ELF-1 (cell line): ENCODE measurements at regions not wholly inside any gene's neighbourhood (a gene's known extent, or its start where the extent isn't known, plus 50 kb on each side); places are given as distances from the start of the nearest gene placed in this dataset.
A peak's percentile ranks its signal among the peaks of the same experiment; 100 is the strongest.
"Not testable (repeated sequence)": the region's sequence is repeated elsewhere in the genome, so short reads cannot be mapped to it uniquely, and the experiment has no call there.

ENCODE experiments used
- DNase-seq: peaks from one replicate; pipeline ENCODE4 v3.0.0-alpha.2; 2016; ENCODE audit warnings: low read depth, low spot score

GRCh38 chr5:99906776-99907175, 628.4 kb upstream of the FAM174A start:
- DNase-seq, result no peak

GRCh38 chr5:99901972-99902371, 633.2 kb upstream of the FAM174A start:
- DNase-seq, result no peak

- DNase-seq, result no peak
Observed at GRCh38 chr5:99900302-99900852, 634.8 kb upstream of the FAM174A start.

GRCh38 chr5:99879791-99880511, 655.2 kb upstream of the FAM174A start:
- DNase-seq, result no peak

- no peak for DNase-seq
Observed at GRCh38 chr5:99878830-99879229, 656.3 kb upstream of the FAM174A start.

GRCh38 chr5:99866740-99867139, 668.4 kb upstream of the FAM174A start:
- DNase-seq, result no peak

GRCh38 chr5:99865159-99865558, 670.0 kb upstream of the FAM174A start:
- DNase-seq, result no peak

- no peak for DNase-seq
Observed at GRCh38 chr5:99835791-99836190, 699.4 kb upstream of the FAM174A start.

GRCh38 chr5:99827136-99827535, 708.0 kb upstream of the FAM174A start:
- no peak for DNase-seq

- DNase-seq, result no peak
Observed at GRCh38 chr5:99817796-99818195, 717.4 kb upstream of the FAM174A start.

GRCh38 chr5:99814321-99815063, 720.7 kb upstream of the FAM174A start:
- no peak for DNase-seq

GRCh38 chr5:99808657-99809230, 726.4 kb upstream of the FAM174A start:
- DNase-seq, result no peak

GRCh38 chr5:99807346-99807745, 727.8 kb upstream of the FAM174A start:
- no peak for DNase-seq

GRCh38 chr5:99795031-99795430, 740.1 kb upstream of the FAM174A start:
- no peak for DNase-seq

GRCh38 chr5:99788482-99788881, 746.7 kb upstream of the FAM174A start:
- DNase-seq, result no peak

GRCh38 chr5:99775189-99775588, 760.0 kb upstream of the FAM174A start:
- peak; percentile 5 for DNase-seq

GRCh38 chr5:99773290-99773689, 761.9 kb upstream of the FAM174A start:
- no peak for DNase-seq

GRCh38 chr5:99771296-99771695, 763.9 kb upstream of the FAM174A start:
- no peak for DNase-seq

- DNase-seq, result no peak
Observed at GRCh38 chr5:99765011-99765410, 770.2 kb upstream of the FAM174A start.

- DNase-seq, result peak; percentile 37
Observed at GRCh38 chr5:99763021-99763774, 772.0 kb upstream of the FAM174A start.

- DNase-seq, result no peak
Observed at GRCh38 chr5:99747342-99747741, 787.8 kb upstream of the FAM174A start.

GRCh38 chr5:99733146-99733545, 802.0 kb upstream of the FAM174A start:
- DNase-seq, result not testable (repeated sequence)
